AG09309 (cell line): ENCODE measurements at regions not wholly inside any gene's neighbourhood (a gene's known extent, or its start where the extent isn't known, plus 50 kb on each side); places are given as distances from the start of the nearest gene placed in this dataset.

Experiments used
- DNase-seq: peaks from one replicate; pipeline ENCODE4 v3.0.0-alpha.2; 2010; ENCODE audit warnings: low read depth
- H3K4me3 ChIP-seq: 2 replicates; pipeline ENCODE4 v1.5.1; 2011; ENCODE audit warnings: mild to moderate bottlenecking, low read depth, low read length, moderate library complexity; ENCODE audit not compliant: control insufficient read depth
- TF ChIP-seq, protein P1 (sequence below): IDR thresholded peaks from 2 replicates; pipeline ENCODE4 v1.5.1; 2011; ENCODE audit warnings: mild to moderate bottlenecking, low read depth, low read length, inconsistent platforms; ENCODE audit not compliant: insufficient read depth, control insufficient read depth; ENCODE audit errors: missing control alignments

DNA sequence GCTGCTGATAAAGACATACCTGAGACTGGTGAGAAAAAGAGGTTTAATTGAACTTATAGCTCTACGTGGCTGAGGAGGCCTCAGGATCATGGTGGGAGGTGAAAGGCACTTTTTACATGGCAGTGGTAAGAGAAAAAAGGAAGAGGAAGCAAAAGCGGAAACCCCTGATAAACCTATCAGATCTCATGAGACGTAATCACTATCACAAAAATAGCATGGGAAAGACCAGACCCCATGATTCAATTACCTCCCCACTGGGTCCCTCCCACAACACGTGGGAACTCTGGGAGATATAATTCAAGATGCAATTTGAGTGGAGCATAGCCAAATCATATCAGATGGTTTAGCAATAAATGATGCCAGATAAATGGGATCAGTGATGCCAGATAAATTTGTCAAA is 892.0 kb upstream of the CELF2 start:
- TF ChIP-seq, protein P1, sequence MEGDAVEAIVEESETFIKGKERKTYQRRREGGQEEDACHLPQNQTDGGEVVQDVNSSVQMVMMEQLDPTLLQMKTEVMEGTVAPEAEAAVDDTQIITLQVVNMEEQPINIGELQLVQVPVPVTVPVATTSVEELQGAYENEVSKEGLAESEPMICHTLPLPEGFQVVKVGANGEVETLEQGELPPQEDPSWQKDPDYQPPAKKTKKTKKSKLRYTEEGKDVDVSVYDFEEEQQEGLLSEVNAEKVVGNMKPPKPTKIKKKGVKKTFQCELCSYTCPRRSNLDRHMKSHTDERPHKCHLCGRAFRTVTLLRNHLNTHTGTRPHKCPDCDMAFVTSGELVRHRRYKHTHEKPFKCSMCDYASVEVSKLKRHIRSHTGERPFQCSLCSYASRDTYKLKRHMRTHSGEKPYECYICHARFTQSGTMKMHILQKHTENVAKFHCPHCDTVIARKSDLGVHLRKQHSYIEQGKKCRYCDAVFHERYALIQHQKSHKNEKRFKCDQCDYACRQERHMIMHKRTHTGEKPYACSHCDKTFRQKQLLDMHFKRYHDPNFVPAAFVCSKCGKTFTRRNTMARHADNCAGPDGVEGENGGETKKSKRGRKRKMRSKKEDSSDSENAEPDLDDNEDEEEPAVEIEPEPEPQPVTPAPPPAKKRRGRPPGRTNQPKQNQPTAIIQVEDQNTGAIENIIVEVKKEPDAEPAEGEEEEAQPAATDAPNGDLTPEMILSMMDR: no peak
- no peak for DNase-seq
- no peak overlapping the region for H3K4me3 ChIP-seq

GRCh38 chr10:10126218-10126617 is 891.5 kb upstream of the CELF2 start:
- TF ChIP-seq, protein P1: no peak
- H3K4me3 ChIP-seq: no peak overlapping the region
- DNase-seq: no peak

GRCh38 chr10:10128387-10128786 is 889.3 kb upstream of the CELF2 start:
- H3K4me3 ChIP-seq: no peak overlapping the region
- no peak for DNase-seq
- TF ChIP-seq, protein P1: no peak

- no peak for DNase-seq
- TF ChIP-seq, protein P1: no peak
- H3K4me3 ChIP-seq: no peak overlapping the region
These were observed 887.0 kb upstream of the CELF2 start for GRCh38 chr10:10130686-10131085.

GRCh38 chr10:10132009-10132408 is 885.7 kb upstream of the CELF2 start:
- TF ChIP-seq, protein P1: no peak
- H3K4me3 ChIP-seq: no peak overlapping the region
- DNase-seq: no peak

GRCh38 chr10:10133281-10133680 is 884.4 kb upstream of the CELF2 start:
- DNase-seq: no peak
- TF ChIP-seq, protein P1: no peak
- H3K4me3 ChIP-seq: no peak overlapping the region

- no peak overlapping the region for H3K4me3 ChIP-seq
- TF ChIP-seq, protein P1: no peak
- DNase-seq: no peak
These were observed 879.0 kb upstream of the CELF2 start for GRCh38 chr10:10138685-10139084.
